Hippocampal formation (tissue), 2 donors: ENCODE measurements at regions not wholly inside any gene's neighbourhood (a gene's known extent, or its start where the extent isn't known, plus 50 kb on each side); places are given as distances from the start of the nearest gene placed in this dataset.

ENCODE experiments used
- DNase-seq, 2 donors: peaks; one replicate each; lab custom pipeline; 2025; lab: John Stamatoyannopoulos, UW

DNA sequence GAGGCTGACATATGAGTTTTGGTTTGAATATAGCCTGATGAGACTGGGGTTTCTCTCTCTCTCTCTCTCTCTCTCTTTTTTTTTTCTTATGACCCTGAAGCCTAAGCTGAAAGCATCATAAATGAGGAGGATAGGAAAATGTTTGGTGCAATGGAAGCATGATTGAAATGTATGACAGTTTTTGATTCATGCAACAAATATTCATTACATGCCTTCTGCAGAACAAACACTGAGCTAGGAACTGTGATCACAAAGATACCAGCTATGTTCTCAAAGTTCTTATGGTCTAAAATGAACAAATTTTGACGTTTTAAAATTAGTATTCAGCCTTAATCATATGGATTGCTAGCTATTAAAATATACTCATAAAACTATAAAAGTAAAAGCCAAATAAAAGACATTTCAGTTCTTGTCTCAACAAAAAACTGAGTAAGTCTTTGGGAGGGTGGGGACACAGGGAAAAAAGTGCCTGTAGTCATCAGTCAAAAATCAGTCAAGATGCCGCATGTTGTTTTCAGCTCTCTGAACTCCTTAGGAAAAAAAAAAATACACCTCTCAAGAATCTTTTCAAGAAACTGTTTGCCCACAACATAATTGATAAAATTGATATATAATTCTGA lies 57.2 kb downstream of the NKX6-1 start:
- DNase-seq, result no peak

DNA sequence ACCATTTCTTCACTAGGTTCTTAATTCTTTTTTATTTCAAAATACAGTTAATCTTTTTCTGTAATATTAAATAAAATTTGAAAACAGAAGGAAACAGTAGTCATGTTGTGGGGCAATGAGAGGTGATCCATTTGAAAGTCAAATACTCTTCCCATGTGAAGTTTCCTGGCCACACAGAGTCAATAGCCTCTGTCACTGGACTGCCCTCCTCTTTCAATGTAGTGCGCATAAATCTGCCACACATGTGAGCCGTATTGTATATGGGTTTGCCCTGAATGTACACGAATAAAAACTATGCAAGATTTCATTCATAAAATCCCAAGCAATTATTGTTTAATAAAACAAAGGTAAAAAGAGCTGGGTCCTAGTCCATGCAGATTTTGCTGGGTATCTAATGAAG lies 59.1 kb downstream of the NKX6-1 start:
- DNase-seq, result no peak

DNA sequence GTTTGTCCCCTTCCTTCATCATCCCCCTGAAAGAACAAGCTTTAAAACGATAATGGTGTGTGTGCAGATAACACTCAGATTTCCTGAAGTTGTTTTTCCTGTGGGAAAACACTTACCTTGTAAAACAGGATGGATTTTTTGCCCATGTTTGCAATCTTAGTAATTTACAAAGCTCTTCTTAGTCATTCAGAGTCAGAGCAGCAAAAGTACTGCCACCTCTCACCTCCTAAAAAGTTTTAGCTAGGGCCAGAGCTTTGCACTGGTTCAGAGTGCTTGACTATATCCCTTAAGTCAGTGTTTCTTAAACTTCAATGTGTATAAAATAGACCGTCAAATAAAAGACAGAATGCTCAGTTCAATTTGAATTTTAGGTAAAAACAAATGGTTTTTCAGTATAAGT lies 62.3 kb downstream of the NKX6-1 start:
- DNase-seq, result no peak

DNA sequence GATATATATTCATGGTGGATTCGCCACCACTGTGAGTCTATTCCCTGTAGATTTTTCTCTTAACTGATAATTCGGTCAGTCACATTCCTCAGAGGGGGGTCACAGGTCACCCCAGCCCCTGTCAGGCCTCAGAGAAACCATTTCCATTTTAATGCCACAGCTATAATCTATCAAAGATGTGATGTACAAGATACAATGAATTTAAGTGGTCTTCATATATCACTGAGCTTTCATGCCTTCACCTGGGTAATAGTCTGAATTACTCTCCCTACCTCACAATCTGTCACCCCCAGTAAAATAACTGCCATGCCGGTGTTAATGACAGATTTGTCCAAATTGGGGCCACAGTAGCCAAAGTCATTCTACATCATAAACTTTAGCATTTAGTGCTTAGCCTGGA lies 64.7 kb downstream of the NKX6-1 start:
- no peak for DNase-seq

DNA sequence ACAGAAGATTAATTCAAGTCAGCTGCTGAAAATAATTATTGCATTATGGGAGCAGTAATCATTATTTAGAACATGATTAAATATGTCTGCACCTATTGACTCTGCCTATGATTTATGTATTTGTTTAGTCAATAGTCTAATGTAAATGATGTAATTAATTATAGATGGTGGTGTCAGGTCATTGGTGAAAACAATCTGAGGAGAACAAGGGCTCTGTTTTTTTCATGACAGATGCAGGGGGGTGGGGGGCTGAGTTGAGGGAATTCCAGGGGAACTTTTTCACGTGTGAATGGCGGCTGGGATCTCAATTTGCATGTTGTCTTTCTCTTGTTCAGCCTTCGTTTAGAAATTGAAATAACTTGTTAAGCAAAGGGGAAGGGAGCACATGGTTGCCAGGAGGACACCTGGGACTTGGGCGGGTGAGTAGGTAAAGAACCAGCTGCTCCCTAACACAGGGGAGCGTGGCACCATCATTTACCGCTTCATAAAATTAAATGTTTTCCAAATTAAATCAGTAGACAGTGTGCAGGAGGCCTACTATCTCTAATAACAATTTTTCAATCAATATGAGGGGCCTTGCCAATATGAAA lies 65.4 kb downstream of the NKX6-1 start:
- DNase-seq, result no peak

DNA sequence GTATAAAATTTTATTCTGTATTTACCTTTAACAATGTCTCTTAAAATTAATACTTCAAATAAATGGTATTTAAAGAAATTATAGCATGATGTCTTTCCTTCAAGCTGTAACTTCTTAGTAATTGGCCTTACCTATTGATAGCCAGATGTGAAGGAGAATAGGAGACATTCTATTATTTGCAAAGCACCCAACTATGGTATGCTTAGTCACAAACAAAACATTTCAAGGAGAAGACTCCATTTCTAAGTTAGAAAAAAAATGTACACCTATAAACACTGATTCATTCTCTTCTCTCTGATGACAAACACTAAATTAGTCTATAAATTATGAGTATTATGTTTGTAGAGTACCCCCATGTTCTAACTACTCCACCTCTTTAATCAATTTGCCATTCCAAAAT lies 66.4 kb downstream of the NKX6-1 start:
- no peak for DNase-seq

DNA sequence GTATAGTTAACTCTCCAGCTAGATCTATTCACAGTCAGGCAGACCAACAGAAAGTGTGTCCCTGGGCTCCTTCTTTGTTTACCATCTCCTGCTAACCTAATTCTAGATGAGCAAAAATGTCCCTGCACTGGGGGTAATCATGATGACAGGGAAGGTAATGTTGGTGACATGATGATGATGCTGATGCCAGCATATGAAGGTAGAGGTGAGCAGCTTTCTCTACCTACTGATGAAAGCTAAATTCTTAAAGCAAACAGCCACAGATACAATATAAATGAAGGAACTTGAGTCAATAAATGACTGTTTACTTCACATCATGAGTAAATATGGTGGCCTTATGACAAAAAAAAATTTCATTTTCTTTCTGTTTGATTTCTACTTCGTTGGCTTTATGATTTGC lies 78.5 kb downstream of the NKX6-1 start:
- DNase-seq, result no peak

DNA sequence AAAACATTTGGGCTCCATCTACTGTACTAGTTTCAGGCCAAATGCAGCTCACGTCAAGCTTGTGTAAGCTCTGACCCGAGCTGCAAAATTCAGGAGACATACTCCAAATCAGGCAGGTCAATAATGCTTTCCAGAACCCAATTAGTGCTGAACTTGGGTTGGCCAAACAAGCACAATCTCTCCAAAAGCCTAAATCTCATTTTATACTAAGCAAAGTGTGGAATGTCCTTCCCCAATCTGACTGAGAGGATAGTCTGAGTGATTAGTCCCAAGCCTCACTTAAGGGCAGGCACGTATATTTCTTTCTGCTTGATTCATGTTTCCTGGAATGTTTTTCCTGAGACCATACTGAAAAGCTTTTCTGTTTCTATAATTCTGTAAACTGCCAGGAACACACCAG lies 79.9 kb downstream of the NKX6-1 start:
- DNase-seq, result no peak

DNA sequence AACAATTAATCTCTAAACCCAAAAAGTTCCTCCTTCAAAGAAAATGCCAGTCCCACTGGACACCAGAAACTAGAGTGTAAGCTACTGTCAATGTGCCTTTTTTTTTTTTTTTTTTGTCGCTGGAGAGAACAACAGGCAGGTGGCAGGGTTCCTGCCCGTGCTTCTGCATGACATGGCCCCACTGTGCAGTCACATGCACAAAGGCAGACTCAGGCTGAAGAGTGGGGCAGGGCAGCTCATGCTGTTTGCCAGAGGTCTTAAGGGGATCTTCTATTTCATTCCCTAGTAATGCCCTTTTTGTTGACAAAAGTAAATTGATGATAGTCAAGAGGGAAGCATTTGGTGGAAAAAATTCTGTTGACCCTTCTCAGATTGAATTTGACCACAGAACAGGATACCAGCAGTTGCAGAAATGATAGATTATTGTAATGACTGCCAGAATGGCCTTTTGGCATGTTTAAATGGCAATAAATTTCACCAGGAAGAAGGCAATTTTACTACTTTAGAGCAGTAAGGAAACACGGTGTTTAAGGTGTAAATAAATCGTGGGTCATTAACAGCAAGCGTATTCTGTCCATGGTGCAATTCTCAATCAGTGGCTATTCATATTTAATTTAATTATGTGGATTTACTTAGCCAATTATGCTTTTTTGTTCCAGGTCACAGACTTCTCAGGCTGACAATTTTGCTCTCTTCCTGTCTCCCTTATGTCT lies 80.9 kb downstream of the NKX6-1 start:
- DNase-seq, result no peak

DNA sequence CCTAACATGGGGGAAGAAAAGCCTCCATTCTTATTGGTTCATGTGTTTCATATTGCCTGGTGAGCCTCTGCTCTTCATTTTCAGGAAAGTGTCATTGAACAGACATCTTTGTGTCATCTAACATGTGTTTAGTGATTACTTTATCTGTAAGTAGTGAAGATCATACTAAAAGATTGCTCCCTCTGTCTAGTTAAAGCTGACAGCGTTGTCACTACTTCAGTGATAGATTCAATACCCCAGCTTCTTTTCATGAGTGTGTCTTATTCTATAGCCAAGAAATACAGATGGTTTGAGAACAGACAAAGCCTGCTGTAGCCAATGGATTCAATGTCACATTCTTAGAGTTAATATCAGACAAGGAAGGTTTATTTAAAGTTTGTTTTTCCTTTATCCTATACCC lies 85.1 kb downstream of the NKX6-1 start:
- no peak for DNase-seq

DNA sequence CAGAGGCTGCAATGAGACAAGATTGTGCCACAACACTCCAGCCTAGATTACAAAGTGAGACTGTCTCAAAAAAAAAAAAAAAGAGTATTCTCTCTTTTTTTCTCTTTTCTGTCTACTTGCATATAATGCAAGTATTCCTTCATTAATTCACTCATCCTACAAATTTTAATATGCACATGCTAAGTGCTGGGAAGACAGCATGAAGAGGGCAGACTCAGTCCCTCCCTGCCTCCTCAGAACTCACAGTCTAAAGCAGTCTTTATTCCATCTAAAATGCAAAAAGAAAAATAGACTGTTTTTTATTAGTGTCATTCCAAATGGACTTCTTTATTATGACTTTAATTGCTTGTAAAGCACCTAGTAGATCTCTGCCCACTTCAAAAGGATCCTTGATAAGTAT lies 85.6 kb downstream of the NKX6-1 start:
- DNase-seq, result no peak

DNA sequence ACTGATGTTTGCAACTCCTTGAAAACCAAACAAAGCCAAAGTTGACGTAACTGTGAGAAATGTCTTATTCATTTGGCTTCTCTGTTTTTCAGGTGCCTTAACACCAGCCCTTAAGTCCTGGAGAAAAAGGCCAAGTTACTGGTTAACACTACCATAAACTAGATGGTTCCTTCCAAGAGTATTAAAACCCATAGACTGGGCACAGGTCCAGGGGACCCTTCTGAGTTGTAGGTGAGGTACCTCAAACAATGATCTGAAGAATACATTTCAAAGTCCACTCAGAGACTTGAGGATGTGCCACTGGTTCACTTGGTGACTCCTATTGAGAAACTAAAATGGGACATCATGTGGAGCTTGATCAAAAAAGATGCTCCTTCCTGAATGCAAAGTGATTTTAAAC lies 87.0 kb downstream of the NKX6-1 start:
- no peak for DNase-seq

DNA sequence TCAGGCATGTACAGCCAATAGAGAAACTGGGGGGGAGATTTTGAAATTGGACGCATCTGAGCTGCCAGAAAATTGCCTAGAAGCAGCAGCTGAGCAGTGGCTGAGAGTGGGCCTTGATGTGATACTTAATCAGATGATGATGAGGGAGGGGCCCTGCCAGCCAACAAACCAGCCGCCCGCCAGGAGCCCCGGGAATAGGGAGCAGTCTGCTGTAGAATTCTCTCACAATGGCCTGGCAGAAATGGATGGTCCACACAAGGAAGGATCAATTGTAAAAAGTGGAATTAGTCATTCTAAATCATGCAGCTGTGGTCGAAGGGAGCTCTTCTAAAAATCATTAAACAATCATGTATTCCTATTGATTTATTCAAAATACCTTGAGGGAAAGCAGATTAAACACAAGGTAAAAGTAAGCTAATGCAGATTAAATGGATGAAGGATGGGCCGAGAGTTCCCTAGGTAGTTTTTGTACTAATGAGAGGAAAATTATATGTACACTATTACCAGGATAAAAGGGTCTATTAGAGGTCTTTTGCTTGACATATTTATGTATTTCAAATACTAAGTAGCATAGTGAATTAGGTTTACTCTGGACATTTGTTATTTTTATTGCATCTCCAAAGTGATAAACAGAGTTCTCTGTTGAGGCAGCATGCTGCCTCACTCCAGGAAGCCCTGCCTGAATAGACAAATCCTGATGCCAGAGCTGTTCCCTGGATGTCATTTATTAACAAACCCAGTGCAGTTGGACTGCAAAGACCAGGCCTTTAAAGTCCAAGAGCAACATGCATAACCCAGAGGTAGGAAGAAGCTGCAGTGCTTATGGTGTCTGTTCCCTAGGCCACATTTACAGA lies 91.3 kb downstream of the NKX6-1 start:
- DNase-seq, result no peak

DNA sequence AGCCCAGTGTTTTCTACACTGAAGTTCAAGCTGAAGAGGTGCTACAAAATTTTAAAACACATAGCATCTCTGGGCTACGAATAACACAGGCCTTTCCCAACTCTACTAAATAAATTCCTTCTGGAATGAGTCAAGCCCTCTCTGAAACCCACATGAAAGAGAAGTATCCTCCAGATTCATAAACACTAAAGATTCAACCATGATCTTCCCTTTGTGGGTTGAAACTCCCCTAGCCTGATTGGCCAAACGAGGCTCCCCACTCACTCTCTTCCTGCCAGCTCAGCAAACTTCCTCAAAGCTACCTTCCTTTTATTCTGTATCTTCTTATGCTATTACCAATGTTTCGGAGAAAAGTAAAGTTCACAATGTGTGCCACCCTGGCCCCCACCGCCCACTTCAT lies 95.4 kb downstream of the NKX6-1 start:
- no peak for DNase-seq

DNA sequence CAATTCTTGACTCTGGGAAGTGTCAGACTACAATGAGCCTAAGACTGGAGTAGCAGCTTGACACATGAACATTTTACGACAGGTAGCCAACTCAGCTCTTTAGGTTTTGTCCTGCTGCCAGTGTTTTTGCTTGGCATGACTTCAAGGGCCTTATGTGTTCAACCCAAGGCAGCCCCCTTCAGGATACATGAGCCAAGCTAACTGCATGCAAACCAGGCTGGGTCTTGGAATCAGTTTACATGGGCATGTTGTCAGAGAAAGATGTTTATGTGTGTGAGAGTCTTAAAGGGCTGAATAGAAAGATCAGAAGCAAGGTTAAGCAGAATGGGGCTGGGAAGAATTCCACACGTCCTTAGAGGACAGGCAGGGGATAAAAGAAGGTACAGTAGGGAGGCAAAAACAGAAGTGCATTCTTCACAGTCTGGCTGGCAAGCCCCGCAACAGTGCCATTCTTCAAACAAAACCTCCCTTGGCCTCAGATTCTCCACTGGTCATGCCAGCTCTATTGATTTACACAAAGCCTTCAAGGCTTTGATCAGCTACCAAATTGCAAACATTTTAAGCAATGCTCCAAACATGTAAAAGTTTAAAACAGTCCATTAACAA lies 97.3 kb downstream of the NKX6-1 start:
- no peak for DNase-seq

DNA sequence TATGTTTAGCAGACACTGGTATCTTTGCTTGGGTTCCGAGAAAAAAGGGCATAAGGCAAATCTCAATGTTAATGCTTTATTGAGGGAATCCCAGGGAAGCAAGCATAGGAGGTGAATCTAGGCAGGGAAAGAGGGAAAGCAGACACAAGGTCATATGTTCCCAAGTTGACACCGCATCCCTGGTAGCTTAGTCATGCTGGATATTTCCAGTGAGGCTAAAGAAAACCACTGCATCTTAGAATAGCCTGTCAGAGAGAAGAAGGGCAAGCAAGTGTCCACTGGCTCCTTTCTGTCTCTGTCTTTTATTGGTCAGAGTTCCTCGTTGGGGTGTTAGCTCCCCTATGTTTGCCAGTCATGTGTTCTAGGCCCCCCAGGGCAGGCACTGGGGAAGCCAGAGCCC lies 104.7 kb downstream of the NKX6-1 start:
- no peak for DNase-seq

DNA sequence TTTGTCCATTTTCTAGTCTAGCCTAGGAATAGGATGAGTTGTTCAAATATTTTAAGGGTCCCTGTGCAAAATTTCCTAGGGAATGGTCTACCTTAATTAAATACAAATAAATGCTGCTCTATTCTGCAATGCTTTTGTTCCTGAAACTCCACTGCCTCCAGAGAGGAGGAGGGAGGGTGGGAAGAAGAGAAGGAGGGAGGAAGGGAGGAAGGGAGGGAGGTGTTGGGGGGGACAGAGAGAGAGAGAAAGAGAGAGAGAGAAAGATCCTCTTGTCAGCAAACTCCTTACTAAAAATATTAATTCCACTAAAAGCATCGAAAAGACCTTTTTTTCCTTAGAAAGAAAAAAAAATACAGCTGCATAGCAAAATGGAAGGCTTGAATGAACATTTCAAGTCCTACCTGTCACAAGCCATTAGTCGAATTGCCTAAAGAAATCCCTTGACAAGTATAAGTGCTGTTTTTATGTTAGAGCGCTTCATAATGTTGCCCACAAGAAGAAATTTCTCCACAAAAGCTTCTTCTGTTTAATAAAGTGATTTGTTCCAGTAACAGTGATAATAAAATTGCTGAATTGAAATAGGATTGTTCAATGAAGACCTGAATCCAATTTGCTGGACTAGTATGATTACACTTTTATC lies 106.0 kb downstream of the NKX6-1 start:
- no peak for DNase-seq

DNA sequence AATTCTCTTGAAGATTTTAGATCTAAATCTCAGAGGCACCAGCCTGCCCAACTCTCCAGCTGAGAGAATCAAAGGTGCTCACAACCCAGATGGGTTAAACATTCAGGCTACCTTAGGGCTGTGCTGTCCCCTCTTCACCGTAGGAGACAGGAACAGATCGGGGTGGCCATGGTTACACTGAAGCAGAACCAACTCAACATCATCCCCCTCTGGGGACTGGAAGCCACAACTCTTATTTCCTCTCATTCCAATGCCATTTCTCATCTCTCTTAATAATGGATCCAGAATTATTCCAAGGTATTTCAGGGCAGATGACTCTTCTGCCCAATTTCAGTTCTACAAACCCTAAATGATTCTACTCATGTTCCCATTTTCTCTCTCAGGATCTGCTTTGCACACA lies 109.7 kb downstream of the NKX6-1 start:
- DNase-seq, result no peak

DNA sequence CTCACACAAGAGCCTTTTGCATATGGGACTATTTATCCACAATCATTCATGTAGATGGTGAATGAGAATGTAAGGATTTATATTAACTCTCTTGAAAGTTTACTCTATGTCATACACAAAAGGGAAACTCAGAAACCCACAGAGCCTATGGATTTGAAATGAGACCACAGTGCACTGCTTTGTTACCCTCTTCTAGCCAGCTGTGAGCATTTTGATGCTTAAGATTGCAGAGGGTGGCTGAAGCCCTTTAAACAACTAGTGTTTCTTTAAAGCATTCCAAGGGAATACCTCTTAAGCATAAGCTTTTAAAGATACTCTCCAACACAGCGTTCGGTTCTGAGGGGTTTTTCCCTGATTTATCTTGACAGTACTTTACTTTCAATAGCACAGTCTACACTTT lies 113.9 kb downstream of the NKX6-1 start:
- no peak for DNase-seq

DNA sequence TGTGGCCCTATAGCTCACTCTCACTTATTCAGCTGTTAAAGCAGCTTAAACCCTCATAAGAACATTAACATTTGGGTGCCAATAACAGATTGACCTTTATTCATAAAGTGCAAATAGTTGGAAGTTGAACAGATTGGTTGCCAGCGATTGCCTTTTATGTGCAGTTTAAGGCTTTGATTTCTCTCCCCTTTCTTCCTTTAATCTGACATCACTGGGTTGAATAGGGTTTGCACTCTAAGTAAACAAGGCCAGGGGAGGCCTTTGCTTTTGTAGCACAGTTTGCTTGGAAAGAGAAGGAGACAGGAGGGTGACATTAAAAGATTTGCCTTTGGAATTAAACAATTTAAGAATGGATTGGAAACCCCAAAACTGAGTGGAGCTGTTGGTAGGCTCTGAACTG lies 114.3 kb downstream of the NKX6-1 start:
- no peak for DNase-seq

DNA sequence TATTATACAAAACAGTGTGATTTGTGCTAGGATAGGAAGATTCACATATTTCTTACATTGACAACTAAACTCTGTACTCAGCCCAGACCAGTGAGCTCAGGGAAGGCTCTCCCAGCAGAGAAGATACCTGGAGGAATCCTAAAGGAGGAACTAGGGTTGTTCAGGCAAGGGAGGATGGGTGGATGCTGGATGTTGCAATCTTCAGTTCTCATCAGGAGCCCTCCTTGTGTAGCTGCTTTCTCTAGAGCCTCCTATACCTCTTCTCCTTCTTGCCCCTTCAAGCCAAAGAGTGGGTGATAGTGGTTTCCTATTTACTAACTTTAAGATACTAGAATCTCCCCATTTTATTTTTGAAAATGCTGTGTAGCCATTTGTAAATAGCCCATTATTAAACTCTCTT lies 117.3 kb downstream of the NKX6-1 start:
- DNase-seq, result no peak
